ENCODE measurements at regions not wholly inside any gene's neighbourhood (a gene's known extent, or its start where the extent isn't known, plus 50 kb on each side); places are given as distances from the start of the nearest gene placed in this dataset.

GRCh38 chr4:135372131-135372530 is 1170.5 kb upstream of the PABPC4L start:
- 93 to 95% (median 94%) methylated on average over 13 of the region's 13 CpGs for WGBS, 3 donors
- ATAC-seq: no peak
- Histone ChIP-seq H3K9me3 (no peaks in the 10 kb centered on the region), H3K27ac (no peak overlapping the region), H3K4me1 (no peaks in the 10 kb centered on the region), H3K4me3 (no peak overlapping the region), H3K36me3 (ENCODE audit: insufficient read depth in 1 of 2, low read depth in 1 of 2) (no peaks in the 10 kb centered on the region), H3K27me3 (ENCODE audit: insufficient read depth in 3 of 3, low read length in 2 of 3) (no peaks in the 10 kb centered on the region)
- DNase-seq: no peak
- intact Hi-C loops (cut with DNase I): no loop called here
- TF ChIP-seq CTCF (IDR thresholded peaks at IDR 0.05): no peak

GRCh38 chr4:135371137-135371536 is 1169.5 kb upstream of the PABPC4L start:
- Histone ChIP-seq H3K4me1 (no peaks in the 10 kb centered on the region), H3K9me3 (no peaks in the 10 kb centered on the region), H3K4me3 (no peak overlapping the region), H3K27ac (no peak overlapping the region), H3K27me3 (ENCODE audit: insufficient read depth in 3 of 3, low read length in 2 of 3) (no peaks in the 10 kb centered on the region), H3K36me3 (ENCODE audit: insufficient read depth in 1 of 2, low read depth in 1 of 2) (no peaks in the 10 kb centered on the region)
- DNase-seq (no peak), ATAC-seq (no peak)
- intact Hi-C loops (cut with DNase I): no loop called here
- WGBS, 3 donors: 84 to 88% (median 87%) methylated on average over 4 of the region's 4 CpGs
- no peak for TF ChIP-seq CTCF (IDR thresholded peaks at IDR 0.05)

- no peak for DNase-seq
These were observed 1167.2 kb upstream of the PABPC4L start for GRCh38 chr4:135368831-135369230.

GRCh38 chr4:135365065-135365464 is 1163.5 kb upstream of the PABPC4L start:
- DNase-seq (no peak), ATAC-seq (no peak)
- 76 to 93% (median 83%) methylated on average over 1 of the region's 1 CpG for WGBS, 3 donors
- intact Hi-C loops (cut with DNase I): no loop called here
- Histone ChIP-seq H3K27ac (no peak overlapping the region), H3K36me3 (ENCODE audit: insufficient read depth in 1 of 2, low read depth in 1 of 2) (no peaks in the 10 kb centered on the region), H3K4me1 (no peaks in the 10 kb centered on the region), H3K4me3 (no peak overlapping the region), H3K27me3 (ENCODE audit: insufficient read depth in 3 of 3, low read length in 2 of 3) (no peaks in the 10 kb centered on the region), H3K9me3 (no peaks in the 10 kb centered on the region)
- TF ChIP-seq CTCF (IDR thresholded peaks at IDR 0.05): no peak

More at GRCh38 chr4:135368831-135369230, 1167.2 kb upstream of the PABPC4L start:
- Histone ChIP-seq H3K4me1 (no peaks in the 10 kb centered on the region), H3K4me3 (no peak overlapping the region), H3K27me3 (ENCODE audit: insufficient read depth in 3 of 3, low read length in 2 of 3) (no peaks in the 10 kb centered on the region), H3K9me3 (no peaks in the 10 kb centered on the region), H3K36me3 (ENCODE audit: insufficient read depth in 1 of 2, low read depth in 1 of 2) (no peaks in the 10 kb centered on the region), H3K27ac (no peak overlapping the region)
- WGBS, 3 donors: 36 to 47% (median 39%) methylated on average over 3 of the region's 3 CpGs
- no peak for TF ChIP-seq CTCF (IDR thresholded peaks at IDR 0.05)
- no peak for ATAC-seq
- intact Hi-C loops (cut with DNase I): no loop called here

- no peak for DNase-seq
- no peak for ATAC-seq
- intact Hi-C loops (cut with DNase I): no loop called here
- H3K4me3 ChIP-seq: no peak overlapping the region
- no peaks in the 10 kb centered on the region for H3K27me3 ChIP-seq (ENCODE audit: insufficient read depth in 3 of 3, low read length in 2 of 3)
- no peak for TF ChIP-seq CTCF (IDR thresholded peaks at IDR 0.05)
- no peak overlapping the region for H3K27ac ChIP-seq
- H3K36me3 ChIP-seq (ENCODE audit: insufficient read depth in 1 of 2, low read depth in 1 of 2): no peaks in the 10 kb centered on the region
- no peaks in the 10 kb centered on the region for H3K4me1 ChIP-seq
- H3K9me3 ChIP-seq: no peaks in the 10 kb centered on the region
- WGBS, 3 donors: 92 to 96% (median 92%) methylated on average over 1 of the region's 1 CpG
These were observed 1157.5 kb upstream of the PABPC4L start for GRCh38 chr4:135359128-135359527.
